ENCODE measurements at regions not wholly inside any gene's neighbourhood (a gene's known extent, or its start where the extent isn't known, plus 50 kb on each side); places are given as distances from the start of the nearest gene placed in this dataset.

DNA sequence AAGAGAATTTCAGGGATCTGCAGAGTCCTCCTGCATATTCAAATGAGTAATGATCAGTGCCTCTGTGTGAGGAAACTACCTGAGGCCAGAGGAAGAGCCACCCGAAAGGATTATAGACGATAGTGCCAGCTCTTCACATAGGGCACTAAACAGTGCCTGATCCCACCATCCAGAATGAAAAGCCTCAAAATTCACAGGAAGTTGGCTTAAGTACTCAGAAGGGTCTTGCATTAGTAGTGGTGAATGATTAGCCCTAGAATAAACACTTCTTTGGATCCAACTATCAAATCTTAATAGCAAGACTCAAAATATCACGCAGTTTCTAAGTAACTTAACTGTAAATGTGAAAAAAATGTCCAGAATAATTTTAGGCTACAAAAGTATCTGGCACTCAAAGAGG is 324.4 kb downstream of the ZNF674 start:
- DNase-seq = no peak
- Mint-ChIP-seq H3K36me3 (ENCODE audit: low read depth) (no peaks in the 10 kb centered on the region), H3K27ac (no peak overlapping the region), H3K27me3 (ENCODE audit: insufficient read depth) (peaks cover 8% of the 10 kb centered on the region), H3K4me1 (ENCODE audit: low read depth) (no peaks in the 10 kb centered on the region), H3K9me3 (no peaks in the 10 kb centered on the region), H3K4me3 (no peak overlapping the region)
- TF ChIP-seq, protein P1, sequence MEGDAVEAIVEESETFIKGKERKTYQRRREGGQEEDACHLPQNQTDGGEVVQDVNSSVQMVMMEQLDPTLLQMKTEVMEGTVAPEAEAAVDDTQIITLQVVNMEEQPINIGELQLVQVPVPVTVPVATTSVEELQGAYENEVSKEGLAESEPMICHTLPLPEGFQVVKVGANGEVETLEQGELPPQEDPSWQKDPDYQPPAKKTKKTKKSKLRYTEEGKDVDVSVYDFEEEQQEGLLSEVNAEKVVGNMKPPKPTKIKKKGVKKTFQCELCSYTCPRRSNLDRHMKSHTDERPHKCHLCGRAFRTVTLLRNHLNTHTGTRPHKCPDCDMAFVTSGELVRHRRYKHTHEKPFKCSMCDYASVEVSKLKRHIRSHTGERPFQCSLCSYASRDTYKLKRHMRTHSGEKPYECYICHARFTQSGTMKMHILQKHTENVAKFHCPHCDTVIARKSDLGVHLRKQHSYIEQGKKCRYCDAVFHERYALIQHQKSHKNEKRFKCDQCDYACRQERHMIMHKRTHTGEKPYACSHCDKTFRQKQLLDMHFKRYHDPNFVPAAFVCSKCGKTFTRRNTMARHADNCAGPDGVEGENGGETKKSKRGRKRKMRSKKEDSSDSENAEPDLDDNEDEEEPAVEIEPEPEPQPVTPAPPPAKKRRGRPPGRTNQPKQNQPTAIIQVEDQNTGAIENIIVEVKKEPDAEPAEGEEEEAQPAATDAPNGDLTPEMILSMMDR (IDR thresholded peaks at IDR 0.05) = no peak

DNA sequence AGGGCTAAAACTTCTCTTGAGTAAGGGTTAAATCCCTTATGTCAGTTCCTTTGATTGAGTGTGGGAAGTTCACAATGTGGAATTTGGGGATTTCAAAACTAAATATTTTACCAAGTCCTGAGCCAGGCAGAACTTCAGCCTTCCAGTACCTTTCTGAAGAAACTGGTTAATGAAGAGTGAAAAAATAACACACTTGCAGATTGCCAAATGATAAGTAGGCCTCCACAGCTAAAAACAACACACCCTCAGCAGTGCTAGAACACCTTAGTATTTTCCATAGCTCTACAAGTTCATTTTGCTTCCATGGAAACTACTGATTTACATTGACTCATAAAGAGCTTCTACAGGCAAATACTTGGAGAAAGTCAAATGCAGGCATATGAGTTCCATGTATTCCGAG is 326.8 kb downstream of the ZNF674 start:
- DNase-seq = no peak
- no peaks in the 10 kb centered on the region for H3K36me3 Mint-ChIP-seq (ENCODE audit: low read depth)
- no peak overlapping the region for H3K4me3 Mint-ChIP-seq
- no peaks in the 10 kb centered on the region for H3K9me3 Mint-ChIP-seq
- no peak overlapping the region for H3K27ac Mint-ChIP-seq
- H3K27me3 Mint-ChIP-seq (ENCODE audit: insufficient read depth) = peaks cover 7% of the 10 kb centered on the region
- TF ChIP-seq, protein P1 (IDR thresholded peaks at IDR 0.05) = no peak
- H3K4me1 Mint-ChIP-seq (ENCODE audit: low read depth) = no peaks in the 10 kb centered on the region

DNA sequence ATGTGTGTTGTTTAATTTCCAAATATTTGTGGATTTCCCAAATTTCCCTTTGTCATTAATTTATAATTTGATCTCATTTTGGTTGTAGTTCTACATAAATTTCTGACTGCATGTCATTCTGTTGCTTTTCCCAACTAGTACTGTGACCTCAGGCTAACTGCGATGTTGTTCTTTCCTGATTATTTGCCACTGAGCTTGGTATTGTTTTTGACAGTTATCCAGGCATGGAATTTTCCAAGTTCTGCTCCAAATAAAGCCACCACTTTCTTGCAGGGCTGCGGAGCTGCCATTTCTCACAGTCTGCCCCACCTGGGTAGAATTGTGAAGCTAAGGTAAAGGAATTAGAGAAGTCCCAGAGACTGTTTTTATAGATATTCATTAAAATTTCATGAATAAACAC is 328.8 kb downstream of the ZNF674 start:
- peaks cover 7% of the 10 kb centered on the region for H3K27me3 Mint-ChIP-seq (ENCODE audit: insufficient read depth)
- TF ChIP-seq, protein P1 (IDR thresholded peaks at IDR 0.05) = no peak
- H3K4me3 Mint-ChIP-seq = no peak overlapping the region
- no peak for DNase-seq
- H3K36me3 Mint-ChIP-seq (ENCODE audit: low read depth) = no peaks in the 10 kb centered on the region
- no peak overlapping the region for H3K27ac Mint-ChIP-seq
- H3K4me1 Mint-ChIP-seq (ENCODE audit: low read depth) = no peaks in the 10 kb centered on the region
- no peaks in the 10 kb centered on the region for H3K9me3 Mint-ChIP-seq

DNA sequence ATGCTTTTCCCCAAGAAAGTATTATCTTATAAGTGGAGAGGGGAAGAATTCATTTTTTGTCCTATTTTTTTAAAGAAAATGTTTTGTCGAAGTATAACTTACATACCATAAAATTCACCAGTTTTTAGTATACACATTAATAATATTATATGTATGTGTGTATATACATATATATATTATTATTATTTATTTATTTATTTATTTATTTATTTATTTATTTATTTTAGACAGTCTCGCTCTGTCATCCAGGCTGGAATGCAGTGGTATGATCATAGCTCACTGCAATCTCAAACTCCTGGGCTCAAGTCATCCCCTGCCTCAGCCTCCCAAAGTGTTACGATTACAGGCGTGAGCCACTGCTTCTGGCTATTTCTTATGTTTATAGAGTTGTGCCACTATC is 334.1 kb downstream of the ZNF674 start:
- no peak for DNase-seq
- Mint-ChIP-seq H3K9me3 (no peaks in the 10 kb centered on the region), H3K4me3 (no peak overlapping the region), H3K27me3 (ENCODE audit: insufficient read depth) (no peaks in the 10 kb centered on the region), H3K36me3 (ENCODE audit: low read depth) (no peaks in the 10 kb centered on the region), H3K27ac (no peak overlapping the region), H3K4me1 (ENCODE audit: low read depth) (peaks cover 8% of the 10 kb centered on the region; the same call in 1 of the 2 replicates)
- TF ChIP-seq, protein P1 (IDR thresholded peaks at IDR 0.05) = no peak

DNA sequence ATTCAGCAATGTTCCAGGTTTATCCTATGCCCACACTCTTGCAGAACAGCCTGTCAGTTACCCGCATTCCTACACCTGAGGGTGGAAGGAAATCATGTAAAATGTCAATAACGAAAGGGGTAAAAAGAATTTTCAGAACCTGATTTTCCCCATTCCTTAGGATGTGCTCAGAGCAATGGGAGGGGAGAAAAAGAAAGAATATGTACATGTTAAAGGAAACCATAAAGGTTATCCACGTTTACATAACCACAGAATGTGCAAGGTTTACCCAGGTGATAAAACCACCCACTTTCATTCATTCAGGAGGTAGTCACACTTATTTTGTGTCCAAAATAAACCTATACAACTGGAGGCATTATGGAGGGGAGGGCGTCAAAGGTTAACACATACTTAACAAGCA is 335.5 kb downstream of the ZNF674 start:
- H3K36me3 Mint-ChIP-seq (ENCODE audit: low read depth) = no peaks in the 10 kb centered on the region
- TF ChIP-seq, protein P1 (IDR thresholded peaks at IDR 0.05) = no peak
- H3K4me3 Mint-ChIP-seq = no peak overlapping the region
- no peaks in the 10 kb centered on the region for H3K9me3 Mint-ChIP-seq
- DNase-seq = no peak
- H3K4me1 Mint-ChIP-seq (ENCODE audit: low read depth) = peaks cover 8% of the 10 kb centered on the region; the same call in 1 of the 2 replicates
- H3K27ac Mint-ChIP-seq = no peak overlapping the region
- H3K27me3 Mint-ChIP-seq (ENCODE audit: insufficient read depth) = no peaks in the 10 kb centered on the region

DNA sequence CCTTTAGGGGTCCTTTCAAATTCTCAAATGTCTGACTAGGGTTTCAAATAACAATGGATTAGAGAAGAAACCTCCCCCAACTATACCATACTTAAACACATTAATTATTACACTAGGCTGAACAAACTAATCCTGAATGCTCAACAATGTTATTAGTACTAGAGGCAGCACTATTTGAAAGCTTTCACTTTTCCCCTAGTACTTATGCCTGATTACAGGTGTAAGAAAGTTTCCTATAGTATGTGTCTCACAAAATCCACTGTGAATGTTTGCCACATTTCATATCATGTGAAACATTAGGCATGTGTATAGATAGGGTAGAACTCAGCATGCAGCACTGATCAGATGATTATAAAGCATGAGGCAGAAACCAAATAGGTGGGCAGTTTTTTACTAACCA is 336.2 kb downstream of the ZNF674 start:
- TF ChIP-seq, protein P1 (IDR thresholded peaks at IDR 0.05) = no peak
- no peaks in the 10 kb centered on the region for H3K27me3 Mint-ChIP-seq (ENCODE audit: insufficient read depth)
- H3K9me3 Mint-ChIP-seq = no peaks in the 10 kb centered on the region
- H3K36me3 Mint-ChIP-seq (ENCODE audit: low read depth) = no peaks in the 10 kb centered on the region
- H3K4me3 Mint-ChIP-seq = no peak overlapping the region
- no peak for DNase-seq
- H3K27ac Mint-ChIP-seq = no peak overlapping the region
- H3K4me1 Mint-ChIP-seq (ENCODE audit: low read depth) = peaks cover 8% of the 10 kb centered on the region; the same call in 1 of the 2 replicates

Measured in HFFc6 (cell line).